IPS-NIHi7 (cell line): ENCODE measurements at regions not wholly inside any gene's neighbourhood (a gene's known extent, or its start where the extent isn't known, plus 50 kb on each side); places are given as distances from the start of the nearest gene placed in this dataset.
"Not testable (repeated sequence)": the region's sequence is repeated elsewhere in the genome, so short reads cannot be mapped to it uniquely, and the experiment has no call there.

Experiments used
- DNase-seq: peaks from one replicate; pipeline ENCODE4 v3.0.0; 2012; ENCODE audit warnings: mixed read lengths; ENCODE audit errors: extremely low spot score

DNA sequence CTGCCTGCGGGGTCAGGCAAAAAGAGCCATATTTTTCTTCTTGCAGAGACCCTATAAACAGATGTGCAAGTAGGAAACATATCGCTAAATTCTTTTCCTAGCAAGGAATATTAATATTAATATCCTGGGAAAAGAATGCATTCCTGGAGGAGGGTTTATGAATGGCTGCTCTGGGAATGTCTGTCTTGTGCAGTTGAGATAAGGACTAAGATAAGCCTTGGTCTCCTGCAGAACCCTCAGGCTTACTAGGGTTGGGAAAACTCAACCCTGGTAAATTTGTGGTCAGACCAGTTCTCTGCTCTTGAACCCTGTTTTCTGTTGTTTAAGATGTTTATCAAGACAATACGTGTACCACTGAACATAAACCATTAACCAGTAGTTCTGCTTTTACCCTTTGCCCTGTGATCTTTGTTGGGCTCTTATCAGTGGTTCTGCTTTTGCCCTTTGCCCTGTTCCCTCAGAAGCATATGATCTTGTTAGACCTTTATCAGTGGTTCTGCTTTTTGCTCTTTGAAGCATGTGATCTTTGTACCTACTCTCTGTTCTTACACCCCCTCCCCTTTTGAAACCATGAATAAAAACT lies 1548.2 kb upstream of the FLRT2 start:
- DNase-seq: not testable (repeated sequence)

DNA sequence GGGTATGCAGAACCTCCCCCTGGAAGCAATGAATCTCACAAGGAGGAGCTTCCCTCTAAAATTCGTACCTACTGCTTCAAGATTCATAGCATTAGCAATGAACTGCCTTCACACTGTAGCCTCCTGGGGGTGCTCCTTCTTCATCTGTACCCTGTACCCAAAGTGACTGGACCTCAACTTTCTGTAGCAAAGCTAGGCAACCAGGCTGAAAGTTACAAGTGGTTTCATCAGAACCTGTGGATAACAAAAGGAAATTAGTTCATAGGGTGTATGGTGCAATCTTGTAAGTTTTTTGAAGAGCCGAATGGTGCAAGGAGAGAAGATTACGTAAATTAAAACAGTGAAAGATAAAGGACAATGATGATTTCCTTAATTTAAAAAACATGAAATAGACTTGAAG lies 1541.7 kb upstream of the FLRT2 start:
- DNase-seq: no peak

- no peak for DNase-seq
Measured at GRCh38 chr14:83991666-83992065, 1538.3 kb upstream of the FLRT2 start.

- DNase-seq: no peak
Measured at GRCh38 chr14:83992857-83993256, 1537.1 kb upstream of the FLRT2 start.

GRCh38 chr14:83993545-83993944 lies 1536.4 kb upstream of the FLRT2 start:
- DNase-seq: no peak

DNA sequence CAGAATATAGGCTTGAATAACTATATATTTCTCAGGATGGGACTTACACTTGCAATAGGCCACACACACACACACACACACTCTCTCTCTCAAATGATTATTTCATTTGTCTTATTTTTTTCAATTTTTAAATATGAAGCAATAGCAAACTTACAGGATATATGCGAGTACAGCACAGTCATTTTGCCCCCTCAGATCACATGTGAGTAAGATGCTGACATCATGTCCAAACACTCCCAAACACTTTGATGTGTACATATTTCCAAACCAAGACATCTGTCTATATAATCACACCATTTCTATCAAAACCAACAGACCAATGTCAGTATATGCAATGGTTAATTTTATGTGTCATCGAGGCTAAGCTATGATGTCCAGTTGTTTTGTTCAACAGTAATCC lies 1535.9 kb upstream of the FLRT2 start:
- DNase-seq: no peak

- DNase-seq: no peak
Measured at GRCh38 chr14:84001023-84001422, 1528.9 kb upstream of the FLRT2 start.

GRCh38 chr14:84003346-84003745 lies 1526.6 kb upstream of the FLRT2 start:
- no peak for DNase-seq

GRCh38 chr14:84006643-84007155 lies 1523.2 kb upstream of the FLRT2 start:
- DNase-seq: peak; percentile 27

DNA sequence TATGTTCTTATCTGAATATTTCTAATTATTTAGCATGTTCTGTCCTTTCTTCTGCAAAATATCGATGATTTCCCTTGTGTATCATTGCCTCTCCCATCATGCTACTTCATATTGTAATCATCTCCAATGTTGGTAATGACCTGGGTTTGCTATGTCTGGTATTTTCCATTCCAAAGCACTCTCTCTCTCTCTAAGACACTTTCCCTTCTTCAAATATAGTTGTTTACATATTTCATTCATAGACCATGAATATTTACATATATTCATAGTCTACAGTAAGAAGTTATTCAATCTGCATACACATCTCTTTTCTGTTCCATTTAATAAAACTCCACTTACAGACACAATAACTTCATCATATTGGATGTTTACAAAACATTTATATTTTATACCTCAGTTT lies 1516.5 kb upstream of the FLRT2 start:
- DNase-seq: no peak

GRCh38 chr14:84017495-84017894 lies 1512.4 kb upstream of the FLRT2 start:
- no peak for DNase-seq

- no peak for DNase-seq
Measured at GRCh38 chr14:84021433-84021832, 1508.5 kb upstream of the FLRT2 start.

- DNase-seq: no peak
Measured at GRCh38 chr14:84024231-84024820, 1505.6 kb upstream of the FLRT2 start.

DNA sequence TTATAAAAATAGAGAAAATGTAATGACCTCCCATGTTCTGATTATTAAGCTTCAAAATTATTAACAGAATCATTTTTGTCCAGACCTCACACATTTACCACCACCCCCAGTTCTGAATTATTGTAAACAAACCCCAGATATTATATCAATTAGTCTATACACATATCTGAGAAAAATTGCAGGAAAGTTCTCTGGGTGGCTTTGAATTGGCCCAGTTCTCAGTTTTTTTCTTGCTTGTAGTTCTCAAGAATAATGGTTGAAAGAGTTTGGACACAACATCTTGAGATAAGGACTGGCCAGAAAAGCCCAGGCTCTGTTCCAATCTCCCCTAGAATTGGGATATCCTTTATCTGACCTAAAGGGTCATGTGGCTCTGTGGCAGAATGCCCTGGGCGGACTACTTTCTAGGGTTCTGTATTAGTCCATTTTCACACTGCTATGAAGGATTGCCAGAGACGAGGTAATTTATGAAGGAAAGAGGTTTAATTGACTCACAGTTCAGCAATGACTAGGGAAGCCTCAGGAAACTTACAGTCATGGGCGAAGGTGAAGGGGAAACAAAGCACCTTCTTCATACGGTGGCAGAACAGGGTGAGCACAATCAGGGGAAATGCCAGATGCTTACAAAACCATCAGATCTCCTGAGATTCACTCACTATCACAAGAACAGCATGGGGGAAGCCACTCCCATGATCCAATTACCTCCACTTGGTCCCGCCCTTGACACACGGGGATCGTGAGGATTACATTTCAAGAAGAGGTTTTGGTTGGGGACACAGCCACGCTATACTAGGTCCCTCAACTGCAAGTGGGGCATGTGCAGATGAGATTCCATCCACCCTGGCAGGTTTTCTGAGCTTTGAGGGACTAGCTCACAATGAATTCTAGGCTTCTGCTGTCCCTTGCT lies 1504.6 kb upstream of the FLRT2 start:
- DNase-seq: no peak

DNA sequence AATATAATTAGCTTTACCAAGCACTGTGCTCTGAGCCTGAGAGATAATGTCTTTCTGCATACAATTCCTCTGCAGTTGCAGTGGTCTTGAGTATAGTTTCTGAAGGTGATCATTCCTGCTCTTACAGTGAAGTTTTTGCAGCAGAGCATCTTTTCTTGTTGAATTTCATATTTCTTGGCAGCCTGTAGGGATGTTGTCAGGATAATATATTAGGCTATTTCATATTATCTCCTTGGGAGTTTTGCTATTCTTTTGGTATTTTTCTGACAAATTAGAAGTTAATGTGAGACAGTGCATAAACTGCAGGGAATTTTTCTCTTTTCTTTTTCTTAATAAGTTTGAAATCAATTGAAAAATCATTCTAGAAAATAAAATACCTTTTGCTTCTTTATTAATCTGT lies 1502.6 kb upstream of the FLRT2 start:
- DNase-seq: no peak

GRCh38 chr14:84028080-84028604 lies 1501.8 kb upstream of the FLRT2 start:
- DNase-seq: no peak

- DNase-seq: no peak
Measured at GRCh38 chr14:84029246-84029645, 1500.7 kb upstream of the FLRT2 start.

DNA sequence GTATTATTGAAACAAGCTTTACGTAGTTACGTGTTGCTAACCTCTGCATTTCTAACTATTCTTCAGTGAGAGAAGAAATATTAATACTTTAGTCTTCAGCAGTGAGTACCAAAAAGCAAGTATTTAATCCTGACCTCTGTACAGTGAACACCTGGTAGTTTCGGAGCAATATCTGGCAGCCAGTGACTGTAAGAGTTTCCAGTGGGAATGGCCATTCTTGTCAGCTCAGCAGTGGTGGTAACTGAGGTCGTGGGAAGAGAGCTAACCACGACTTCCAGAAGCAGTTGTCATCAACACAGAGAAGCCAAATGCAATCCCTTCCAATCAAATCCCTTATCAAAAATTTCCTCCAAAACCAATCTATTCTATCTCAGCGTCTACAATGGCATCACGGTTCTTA lies 1500.2 kb upstream of the FLRT2 start:
- DNase-seq: no peak

- no peak for DNase-seq
Measured at GRCh38 chr14:84036840-84037239, 1493.1 kb upstream of the FLRT2 start.

DNA sequence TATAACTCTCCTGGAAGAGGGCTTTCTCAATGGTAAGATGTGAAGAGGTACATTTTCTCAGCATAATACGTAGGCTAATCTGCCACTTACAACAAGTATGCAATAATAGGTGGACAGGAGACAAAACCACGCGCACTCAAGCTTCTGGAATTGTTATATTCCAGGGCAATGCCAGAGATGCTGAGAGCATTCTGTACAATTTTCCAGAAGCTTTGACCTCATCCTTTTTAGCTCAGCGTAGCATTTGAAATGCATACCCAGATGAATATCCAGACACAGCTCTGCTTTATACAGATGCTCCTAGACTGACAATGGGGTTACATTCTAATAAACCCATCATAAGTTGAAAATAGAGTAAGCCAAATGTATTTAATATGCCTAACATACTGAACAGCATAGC lies 1492.4 kb upstream of the FLRT2 start:
- no peak for DNase-seq

DNA sequence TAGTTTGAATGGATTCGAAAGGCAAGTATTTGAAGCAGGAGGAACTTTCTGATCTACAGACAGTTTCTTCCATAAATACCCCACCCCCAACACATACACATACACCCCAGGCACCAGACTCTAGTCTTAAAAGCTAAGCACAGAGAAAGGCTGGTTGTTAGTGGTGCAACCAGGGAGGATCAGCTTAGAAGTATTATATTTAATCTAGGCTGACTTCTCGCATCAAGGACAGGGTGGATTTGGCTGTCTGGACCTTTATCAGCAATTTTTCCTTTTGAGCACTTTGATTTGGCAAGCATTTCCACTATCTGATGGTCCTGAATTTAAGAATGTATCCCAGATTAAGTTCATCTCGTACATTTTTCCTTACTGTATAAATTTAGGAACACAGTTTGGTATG lies 1489.8 kb upstream of the FLRT2 start:
- DNase-seq: no peak

- DNase-seq: no peak
Measured at GRCh38 chr14:84041421-84041820, 1488.5 kb upstream of the FLRT2 start.

GRCh38 chr14:84042992-84043391 lies 1487.0 kb upstream of the FLRT2 start:
- no peak for DNase-seq
